HT1080 (cell line): ENCODE measurements at regions not wholly inside any gene's neighbourhood (a gene's known extent, or its start where the extent isn't known, plus 50 kb on each side); places are given as distances from the start of the nearest gene placed in this dataset.
A peak's percentile ranks its signal among the peaks of the same experiment; 100 is the strongest.
"Not testable (repeated sequence)": the region's sequence is repeated elsewhere in the genome, so short reads cannot be mapped to it uniquely, and the experiment has no call there.

Experiments
- DNase-seq: peaks from one replicate; pipeline ENCODE4 v3.0.0-alpha.2; 2015; ENCODE audit warnings: low read depth

DNA sequence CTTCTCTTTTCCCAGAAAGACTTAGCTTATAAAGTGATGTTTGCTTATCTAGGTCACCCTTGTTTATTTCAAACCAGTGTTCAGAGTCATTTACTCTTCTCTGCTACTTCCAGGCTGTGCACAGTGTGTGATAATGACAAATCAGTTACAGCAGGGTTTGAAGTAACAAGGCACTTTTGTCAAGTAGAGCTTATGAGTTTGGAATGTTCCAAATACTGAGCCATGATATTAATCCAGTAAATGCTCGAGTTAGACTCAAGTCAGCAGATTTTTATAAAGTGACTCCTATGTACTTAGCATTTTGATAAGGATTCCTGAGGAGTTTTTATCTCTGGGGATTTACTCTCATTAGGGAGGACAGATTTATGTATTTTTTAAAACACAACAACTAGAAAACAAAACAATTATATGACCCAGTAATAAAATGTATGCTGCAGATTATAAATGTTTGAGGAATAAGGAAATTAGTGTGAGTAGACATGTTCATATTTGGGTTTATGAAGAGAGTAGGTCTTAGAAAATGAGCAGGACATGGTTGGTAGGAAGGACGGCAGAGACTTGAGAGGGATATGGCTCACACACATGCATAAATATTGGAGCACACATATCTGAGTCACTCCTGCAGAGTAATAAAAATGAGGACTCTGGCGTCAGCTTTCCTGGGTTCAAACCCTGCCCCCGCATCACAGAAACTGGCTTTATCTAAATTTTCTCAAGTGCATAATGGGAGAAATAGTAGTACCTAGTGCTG is 271.2 kb downstream of the FBXO8 start:
- DNase-seq: no peak

DNA sequence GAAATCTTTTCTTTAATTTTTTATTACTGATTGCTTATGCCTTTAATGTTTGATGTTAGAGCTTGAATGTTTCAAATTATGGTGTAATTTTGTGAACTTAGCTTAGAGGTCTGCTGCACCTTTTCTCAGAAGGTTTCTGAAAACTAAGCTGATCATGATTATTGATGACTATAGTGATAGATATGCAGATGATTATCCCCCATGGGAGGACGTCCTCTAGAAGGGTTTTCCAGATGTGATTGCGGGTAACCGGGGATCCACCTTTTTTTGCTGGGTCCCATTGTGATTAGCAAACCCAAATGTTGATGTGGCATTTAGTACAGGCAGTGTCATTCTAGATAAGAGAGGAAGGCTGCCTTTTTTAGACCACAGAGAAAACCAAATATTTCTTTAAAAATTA is 272.9 kb downstream of the FBXO8 start:
- no peak for DNase-seq

DNA sequence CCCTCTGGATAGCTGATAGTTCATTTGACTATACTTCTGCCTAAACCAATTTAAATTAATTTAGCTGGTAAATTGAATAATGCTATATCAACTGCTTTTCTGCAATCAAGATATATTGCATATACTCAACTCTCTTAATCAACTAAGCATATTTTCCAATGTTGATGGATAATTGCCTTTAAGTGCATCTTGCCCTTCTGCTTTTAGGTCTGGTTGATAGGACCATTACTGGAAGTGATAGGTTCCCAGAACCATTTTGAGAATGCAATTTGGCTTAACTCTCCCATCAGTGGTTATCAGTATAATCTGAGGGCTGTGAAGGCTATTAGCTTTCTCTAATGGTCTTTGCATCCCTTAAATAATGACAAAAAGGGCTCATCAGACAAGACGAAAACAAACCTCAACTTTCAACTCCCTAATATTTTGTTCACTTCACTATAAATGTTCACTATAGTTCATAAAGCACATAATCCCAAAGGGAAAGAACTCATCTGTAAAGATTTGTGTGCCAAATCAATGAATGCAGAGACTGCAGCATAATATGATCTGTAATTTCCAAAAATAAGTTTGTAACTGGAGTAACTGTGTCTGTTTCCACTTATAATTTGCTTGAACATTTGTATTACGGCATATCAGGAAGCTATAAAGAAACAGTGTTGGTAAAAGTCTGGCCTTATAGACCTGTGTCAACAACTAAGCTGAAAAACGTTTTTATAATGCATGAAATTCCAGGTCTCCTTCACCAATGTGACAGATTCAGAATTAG is 273.6 kb downstream of the FBXO8 start:
- DNase-seq: no peak

DNA sequence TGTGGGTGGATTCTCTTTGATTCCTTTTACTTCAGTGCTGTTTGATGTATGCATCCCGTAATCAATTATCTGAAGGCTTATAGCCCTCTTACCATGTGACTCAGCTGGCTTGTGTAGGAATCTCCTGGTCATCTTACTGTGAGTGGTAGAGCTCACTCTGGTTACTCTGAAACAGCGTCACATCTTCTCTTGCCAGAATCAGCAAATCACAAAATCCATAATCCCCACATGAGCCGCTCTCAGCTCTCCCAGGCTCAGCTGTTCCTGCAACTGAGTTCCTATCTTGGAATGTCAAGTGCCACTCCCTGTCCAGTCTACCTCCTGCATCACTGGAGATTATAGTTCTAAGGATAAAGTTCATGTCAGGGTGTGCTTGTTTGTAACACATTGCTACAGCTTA is 278.0 kb downstream of the FBXO8 start:
- no peak for DNase-seq

DNA sequence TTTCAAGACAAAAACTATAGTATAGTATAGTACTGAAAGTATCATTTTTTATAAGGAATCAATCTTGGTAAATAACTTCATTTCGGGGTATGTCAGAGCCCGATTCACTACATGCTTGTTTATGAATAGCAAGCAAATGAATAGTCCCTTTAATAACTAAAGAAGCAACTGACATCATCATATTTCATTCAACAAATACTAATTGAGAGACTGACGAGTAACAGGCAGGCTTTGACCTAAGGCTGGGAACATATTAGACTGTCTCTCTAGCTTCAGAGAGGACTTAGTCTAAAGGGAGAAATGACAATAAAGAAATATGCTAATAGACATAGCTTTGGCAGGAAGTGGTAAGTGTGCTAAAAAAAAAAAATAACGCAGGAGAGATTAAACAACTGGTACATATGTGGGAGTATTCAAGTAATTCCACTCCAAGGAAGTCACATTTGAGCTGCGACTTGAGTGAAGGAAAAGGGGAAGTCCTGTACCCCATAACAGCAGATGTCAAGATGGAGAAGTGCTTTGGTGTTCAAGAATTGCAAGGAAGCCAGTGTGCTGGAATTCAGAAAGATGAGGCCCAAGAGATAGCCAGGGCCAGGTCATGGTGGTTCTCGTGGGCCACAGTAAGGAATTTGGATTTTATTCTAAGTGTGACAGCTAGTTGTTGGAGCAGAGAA is 284.9 kb downstream of the FBXO8 start:
- no peak for DNase-seq

DNA sequence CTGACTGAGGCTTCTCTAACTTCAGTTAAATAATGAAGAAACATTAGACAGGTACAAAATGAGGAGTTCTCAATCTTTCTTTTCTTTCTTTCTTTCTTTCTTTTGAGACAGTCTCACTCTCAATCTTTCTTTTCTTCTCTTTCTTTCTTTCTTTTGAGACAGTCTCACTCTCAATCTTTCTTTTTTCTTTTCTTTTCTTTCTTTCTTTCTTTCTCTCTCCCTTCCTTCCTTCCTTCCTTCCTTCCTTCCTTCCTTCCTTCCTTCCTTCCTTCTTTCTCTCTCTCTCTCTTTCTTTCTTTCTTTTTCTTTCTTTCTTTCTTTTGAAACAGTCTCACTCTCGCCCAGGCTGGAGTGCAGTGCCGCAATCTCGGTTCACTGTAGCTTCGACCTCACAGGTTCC is 287.7 kb downstream of the FBXO8 start:
- not testable (repeated sequence) for DNase-seq

DNA sequence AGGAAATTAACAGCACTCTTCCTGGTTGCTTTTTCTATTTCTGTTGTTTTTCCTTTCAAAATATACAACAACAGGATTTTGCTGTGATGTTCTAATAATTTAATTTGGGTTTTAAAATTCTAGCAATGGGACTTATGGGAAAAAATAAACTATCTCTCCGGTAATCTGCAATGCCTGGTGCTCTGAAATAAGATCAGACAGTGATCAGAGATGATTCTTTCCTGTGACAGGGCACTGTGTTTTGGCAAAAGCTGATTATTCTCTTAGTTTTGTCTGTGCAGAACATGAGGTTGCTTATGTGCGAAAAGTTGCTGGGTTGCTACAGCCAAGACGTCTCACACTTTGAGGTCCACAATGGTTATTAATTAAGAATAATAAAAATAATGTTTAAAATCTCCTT is 291.7 kb downstream of the FBXO8 start:
- DNase-seq: no peak

DNA sequence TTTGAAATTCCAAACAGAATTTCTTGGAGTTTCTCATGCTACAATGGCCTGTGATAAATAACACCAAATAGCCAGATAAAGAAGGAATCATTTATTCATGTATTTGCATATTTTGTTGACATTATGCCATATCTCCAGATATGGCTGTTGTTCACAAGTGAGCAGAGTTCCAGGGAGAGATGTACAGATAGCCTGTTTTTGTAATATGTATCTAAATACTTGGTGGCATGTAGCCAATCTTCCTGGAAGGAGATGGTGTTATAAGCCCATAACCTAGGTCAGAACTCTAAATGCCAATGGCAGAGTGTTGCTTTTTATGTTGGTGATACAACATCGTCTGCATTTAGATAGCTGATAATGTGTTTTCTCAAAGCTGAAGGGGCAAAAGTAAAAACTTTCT is 292.2 kb downstream of the FBXO8 start:
- DNase-seq: no peak

DNA sequence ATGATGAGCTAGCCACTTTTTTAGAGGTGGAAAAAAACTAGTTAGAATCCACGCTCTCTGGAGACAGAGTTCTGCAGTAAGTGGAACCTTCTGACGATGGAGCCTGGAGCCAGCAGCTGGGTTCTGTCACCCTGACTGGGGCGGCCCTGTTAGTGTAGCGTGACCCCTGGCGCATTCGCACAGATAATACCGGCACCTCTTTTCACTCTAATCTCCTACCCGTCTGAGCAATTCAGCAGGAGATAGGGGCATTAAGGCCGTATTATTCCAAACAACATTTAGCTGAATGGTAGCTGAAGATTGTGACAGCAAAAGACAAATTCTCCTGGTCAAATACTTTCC is 292.6 kb downstream of the FBXO8 start:
- no peak for DNase-seq

DNA sequence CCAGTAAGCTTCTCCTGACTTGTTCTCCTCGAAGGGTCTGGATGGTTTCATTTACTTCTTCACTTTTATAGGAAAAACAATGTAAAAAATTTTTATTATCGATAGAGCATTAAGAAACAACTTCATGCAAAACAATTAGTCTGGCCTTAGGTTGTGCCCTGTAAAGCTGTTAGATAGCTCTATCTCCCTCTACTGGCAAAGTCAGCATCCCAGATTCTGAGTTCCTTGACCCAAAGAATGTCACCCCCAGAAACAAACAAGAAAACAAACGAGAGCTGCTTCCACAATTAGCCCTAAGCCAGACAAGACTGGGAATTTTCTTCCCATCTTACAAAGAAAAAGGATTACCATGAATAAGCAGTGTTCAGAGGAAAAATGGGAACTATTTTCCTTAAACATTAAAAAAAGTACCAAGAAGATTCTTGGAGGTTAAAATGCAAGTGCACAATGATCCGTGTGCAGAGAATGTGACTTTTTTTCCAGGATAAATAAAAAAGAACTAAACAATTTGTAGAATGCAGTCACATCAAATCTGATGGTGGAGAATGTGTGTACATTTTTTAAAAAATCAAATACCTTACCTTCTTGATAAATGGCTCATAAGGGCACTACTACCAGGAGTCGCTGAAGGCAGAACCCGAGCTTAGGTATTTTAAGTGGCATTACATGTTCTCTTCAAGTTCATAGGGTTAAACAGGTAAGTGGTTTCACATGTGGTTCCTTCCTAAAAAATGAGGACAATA is 293.2 kb downstream of the FBXO8 start:
- peak; percentile 43 for DNase-seq

DNA sequence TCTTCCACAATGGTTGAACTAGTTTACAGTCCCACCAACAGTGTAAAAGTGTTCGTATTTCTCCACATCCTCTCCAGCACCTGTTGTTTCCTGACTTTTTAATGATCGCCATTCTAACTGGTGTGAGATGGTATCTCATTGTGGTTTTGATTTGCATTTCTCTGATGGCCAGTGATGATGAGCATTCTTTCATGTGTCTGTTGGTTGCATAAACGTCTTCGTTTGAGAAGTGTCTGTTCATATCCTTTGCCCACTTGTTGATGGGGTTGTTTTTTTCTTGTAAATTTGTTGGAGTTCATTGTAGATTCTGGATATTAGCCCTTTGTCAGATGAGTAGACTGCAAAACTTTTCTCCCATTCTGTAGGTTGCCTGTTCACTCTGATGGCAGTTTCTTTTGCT is 319.9 kb downstream of the FBXO8 start:
- DNase-seq: not testable (repeated sequence)

DNA sequence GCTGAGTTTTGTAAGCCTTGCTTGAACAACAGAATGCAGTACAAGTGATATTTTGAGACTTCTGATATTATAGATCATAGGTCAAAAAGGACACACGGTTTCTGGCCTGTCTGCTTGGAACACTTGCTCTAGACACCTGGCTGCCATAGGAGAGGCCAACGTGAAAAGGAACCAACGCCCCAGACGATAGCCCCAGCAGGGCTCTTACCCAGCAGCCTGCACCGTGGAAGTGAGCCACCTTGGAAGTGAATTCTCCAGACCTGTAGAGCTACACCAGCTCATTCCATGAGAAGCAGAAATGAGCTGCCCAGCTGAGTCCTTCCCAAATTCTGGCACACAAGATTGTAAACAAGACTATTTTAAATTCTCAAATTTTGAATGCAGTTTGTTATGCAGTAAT is 323.1 kb downstream of the FBXO8 start:
- no peak for DNase-seq

DNA sequence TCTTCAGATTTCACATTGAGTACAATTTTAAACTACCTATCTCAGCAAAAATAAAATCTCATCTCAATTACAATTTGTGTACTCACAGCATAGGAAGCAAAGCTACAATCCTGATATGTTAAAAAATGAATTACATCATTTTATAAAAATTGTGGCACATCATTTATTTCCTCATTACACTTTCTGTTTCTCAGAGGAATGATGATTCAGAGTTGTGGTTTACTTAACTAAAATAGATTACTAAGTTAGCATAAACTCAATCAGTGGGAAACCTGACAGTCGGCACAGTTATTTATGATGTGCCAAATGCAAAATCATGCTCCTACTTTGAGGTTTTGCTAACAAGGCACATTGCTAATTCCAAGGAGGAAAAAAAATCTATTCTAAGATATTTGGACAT is 325.0 kb downstream of the FBXO8 start:
- DNase-seq: peak; percentile 2

DNA sequence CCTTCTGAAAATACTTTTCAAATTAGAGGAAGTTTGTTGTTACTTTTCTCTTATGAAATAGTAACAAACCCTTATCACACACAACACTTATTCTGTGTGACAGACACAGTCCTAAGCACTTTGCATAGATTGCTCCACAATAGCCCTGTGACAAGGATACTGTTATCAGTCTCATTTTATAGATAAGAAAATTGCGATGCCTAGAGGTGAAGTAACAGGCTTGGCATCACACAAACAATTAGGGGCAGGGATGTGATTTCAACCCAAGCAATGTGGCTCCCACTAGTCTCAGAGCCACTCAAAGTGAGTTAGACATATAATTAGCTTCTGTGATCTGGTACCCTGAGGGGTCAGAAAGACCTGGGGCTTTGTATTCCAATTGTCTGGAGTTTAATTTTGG is 339.9 kb downstream of the FBXO8 start:
- DNase-seq: no peak

DNA sequence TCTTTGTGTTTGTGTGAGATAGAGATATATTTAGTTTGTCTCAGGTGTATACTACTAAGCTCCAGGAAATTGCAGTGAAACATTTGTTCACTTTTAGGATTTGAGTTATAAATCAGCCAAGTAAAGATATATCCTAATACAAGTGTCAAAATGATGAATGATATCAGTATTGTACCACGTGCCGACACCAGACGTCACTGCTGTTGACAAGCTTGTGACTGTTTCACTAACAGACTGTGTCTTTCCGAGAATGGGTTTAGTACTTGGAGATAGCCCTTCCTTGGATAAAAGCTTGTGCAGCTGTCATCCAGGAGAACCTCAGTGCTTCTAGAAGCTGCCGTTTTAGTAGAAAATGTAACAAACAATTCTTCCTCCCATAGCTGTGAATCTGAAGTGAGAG is 343.3 kb downstream of the FBXO8 start:
- no peak for DNase-seq

DNA sequence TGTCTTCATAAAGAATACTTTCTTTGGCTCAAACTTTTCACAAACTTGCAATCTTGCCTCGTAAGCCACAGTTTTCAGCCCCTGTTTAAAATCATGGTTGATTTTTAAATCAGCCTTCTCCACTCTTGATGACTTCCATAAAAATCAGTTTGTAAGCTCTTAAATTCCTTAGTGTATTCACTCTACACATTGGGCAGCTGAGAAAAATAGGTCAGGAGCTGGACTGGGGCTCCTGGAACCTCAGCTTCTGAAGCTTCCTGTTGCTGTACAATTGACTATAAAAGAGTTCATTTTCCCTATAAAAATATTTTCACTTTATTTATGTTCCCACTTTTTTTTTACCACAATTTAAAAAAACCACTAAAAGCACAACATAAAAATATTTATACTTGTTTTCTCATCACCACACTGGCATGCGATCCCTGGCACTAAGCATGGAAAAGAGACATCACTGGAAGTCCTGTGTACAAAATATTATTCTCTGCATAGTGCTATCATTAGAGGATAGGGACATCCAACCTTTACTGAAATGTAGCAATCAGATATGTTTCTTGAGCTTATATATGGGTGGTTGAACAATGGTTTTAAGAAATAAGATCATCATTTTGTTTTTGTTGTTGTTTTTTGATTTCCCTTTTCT is 345.7 kb downstream of the FBXO8 start:
- no peak for DNase-seq

DNA sequence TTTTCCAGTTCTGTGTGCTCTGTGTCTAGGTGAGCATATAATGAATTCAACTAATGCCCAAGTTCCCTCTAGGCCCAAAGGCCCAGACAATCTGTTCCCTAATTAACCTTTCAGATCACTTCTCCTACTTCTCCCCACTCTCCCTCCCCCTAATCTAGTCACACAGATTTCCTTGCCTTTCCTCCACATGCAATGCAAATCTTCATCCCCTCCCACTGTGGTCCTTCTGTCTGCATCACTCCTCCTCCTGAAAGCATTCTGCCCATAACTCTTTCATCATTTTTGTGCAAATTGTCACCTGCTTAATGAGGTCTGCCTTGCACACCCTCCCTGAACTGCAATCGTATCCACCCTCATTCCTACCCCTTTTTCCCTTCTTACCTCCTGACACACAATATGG is 346.6 kb downstream of the FBXO8 start:
- no peak for DNase-seq

DNA sequence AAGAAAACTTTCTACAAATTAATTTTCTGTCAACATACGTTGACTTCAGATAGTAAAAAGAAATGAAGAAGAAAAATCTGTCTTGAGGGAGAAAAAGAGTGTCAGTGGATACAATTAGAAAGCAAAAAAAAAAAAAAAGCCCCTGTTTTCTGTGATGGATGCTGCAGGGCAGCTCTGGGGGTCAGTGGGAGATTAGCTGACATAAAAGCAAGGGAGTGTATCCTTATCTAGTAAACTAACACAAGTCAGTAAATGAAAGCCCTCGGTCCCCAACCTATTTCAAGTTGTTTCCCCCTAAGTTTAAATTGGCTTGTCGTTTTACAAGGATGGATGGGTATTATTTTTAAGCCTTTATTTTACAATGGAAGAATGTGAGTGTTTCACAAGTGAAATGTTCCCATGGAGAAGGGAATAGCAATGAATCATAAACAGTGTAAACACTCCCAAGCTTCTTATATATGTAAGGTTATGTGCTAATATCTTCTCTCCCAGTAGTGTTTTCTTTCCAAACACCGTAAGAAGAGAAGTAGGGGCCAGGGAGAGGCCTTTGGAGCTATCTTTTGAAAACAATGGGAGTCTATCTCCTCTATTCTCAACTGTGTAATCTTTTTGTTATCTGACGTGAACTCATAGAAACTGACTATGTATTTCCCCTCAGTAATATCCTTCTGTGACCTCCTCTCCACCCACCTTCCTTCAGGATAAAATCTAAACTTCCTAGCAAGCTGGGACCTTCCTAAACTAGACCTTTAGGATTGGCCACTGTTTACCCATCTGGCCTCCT is 347.7 kb downstream of the FBXO8 start:
- DNase-seq: peak; percentile 6

DNA sequence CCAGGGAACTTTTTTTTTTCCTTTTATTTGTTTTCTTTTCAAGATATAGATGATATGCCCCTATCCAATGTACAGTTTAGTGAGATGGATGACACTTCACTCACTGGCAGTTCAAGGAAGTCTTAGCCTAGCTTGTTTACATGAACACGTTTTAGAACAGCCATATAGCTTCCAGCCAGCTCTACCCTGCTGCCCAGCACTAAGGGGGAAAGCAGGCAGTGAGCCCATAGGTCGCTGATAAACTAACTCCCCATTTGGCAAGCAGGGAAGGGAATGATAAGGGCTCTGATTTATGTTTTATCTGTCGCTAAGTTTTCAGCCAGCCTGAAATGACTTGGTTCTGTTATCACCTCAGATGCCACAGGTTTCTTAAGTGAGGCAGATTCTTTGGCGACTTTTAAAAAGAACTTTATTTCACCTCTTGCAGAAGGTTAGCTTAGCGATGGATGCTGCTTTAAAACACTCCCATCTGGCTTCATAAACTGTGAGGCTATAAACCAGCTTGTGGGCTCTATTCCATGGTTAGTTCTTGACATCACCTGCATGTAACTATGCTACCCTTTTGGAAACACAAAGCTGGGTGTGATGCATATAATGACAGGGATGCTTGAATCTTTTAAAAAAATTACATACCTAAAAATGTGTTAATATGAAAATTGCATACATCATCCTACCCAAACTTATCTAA is 348.4 kb downstream of the FBXO8 start:
- no peak for DNase-seq

DNA sequence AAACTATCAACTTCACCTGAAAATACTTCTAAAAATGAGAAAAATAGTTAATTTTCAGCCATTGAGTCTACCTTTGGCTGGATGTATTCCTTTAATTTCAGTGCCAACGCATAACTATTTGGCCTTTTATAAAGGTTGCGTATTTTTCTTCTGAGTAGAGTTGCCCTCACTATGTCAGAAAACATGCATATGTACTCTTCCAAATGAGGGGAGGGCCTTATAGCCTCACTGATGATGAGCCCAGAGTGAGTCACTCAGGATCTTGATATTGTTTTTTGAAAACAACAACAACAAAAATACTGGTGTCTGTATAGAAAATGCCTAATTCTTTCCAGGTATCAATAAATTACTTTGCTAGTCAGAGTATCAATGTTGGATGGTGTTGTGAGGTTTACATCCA is 349.3 kb downstream of the FBXO8 start:
- DNase-seq: peak; percentile 27
